ENCODE measurements at regions not wholly inside any gene's neighbourhood (a gene's known extent, or its start where the extent isn't known, plus 50 kb on each side); places are given as distances from the start of the nearest gene placed in this dataset.

GRCh38 chr15:95215017-95215416 lies 983.7 kb downstream of the MCTP2 start (continued):
- TF ChIP-seq GATA4 (IDR thresholded peaks at IDR 0.05; ENCODE audit: borderline replicate concordance, low read depth) (no peak), REPIN1 (CRISPR knock-in tag; IDR thresholded peaks at IDR 0.05; ENCODE audit: borderline replicate concordance, low read depth) (no peak), THAP11 (CRISPR knock-in tag; IDR thresholded peaks at IDR 0.05) (no peak), ZNF329 (CRISPR knock-in tag; IDR thresholded peaks at IDR 0.05; ENCODE audit: low read depth) (no peak)

- Histone ChIP-seq H3K9ac (ENCODE audit: insufficient read depth, low read depth, low read length) (no peak overlapping the region), H3K27ac (ENCODE audit: extremely low read length, insufficient read depth, low read length) (no peak overlapping the region), H3K79me2 (ENCODE audit: insufficient read depth, low read length) (no peaks in the 10 kb centered on the region), H3K4me1 (ENCODE audit: insufficient read depth, low read length) (no peaks in the 10 kb centered on the region), H3K36me3 (replicated peaks in 1 of 2; ENCODE audit: control insufficient read depth in 1 of 2, insufficient read depth in 2 of 2, low read length in 2 of 2) (no peaks in the 10 kb centered on the region), H2AFZ (ENCODE audit: low read length) (no peak overlapping the region), H3K9me3 (ENCODE audit: low read length) (peaks cover 93% of the 10 kb centered on the region), H3K27me3 (ENCODE audit: control insufficient read depth in 1 of 2, insufficient read depth in 2 of 2, low read length in 2 of 2) (no peaks in the 10 kb centered on the region), H3K4me3 (replicated peaks in 1 of 3; ENCODE audit: insufficient read depth in 1 of 3, low read depth in 2 of 3, low read length in 3 of 3) (no peak overlapping the region), H3K4me2 (ENCODE audit: low read depth, low read length) (no peak overlapping the region), H4K20me1 (ENCODE audit: insufficient read depth, low read length) (no peaks in the 10 kb centered on the region)
- ATAC-seq, result no peak
- TF ChIP-seq ZSCAN30 (CRISPR knock-in tag; IDR thresholded peaks at IDR 0.05) (no peak), TOE1 (CRISPR knock-in tag; IDR thresholded peaks at IDR 0.05) (no peak), SMARCE1 (IDR thresholded peaks at IDR 0.05; ENCODE audit: borderline replicate concordance) (no peak), FOXK2 (IDR thresholded peaks at IDR 0.05) (no peak), RBFOX2 (IDR thresholded peaks at IDR 0.05; ENCODE audit: low read depth, low read length) (no peak), ZNF749 (CRISPR knock-in tag; IDR thresholded peaks at IDR 0.05; ENCODE audit: borderline replicate concordance) (no peak), KDM3A (CRISPR knock-in tag; IDR thresholded peaks at IDR 0.05; ENCODE audit: low read depth) (no peak), ZC3H13 (CRISPR knock-in tag; IDR thresholded peaks at IDR 0.05) (no peak), TCF7 (IDR thresholded peaks at IDR 0.05; ENCODE audit: low read depth) (no peak), NFIB (CRISPR knock-in tag; IDR thresholded peaks at IDR 0.05; ENCODE audit: borderline replicate concordance) (no peak), ZNF431 (CRISPR knock-in tag; IDR thresholded peaks at IDR 0.05; ENCODE audit: borderline replicate concordance, low read depth) (no peak), KDM6A (CRISPR knock-in tag; IDR thresholded peaks at IDR 0.05; ENCODE audit: low read depth) (no peak), NR2C2 (CRISPR knock-in tag; IDR thresholded peaks at IDR 0.05; ENCODE audit: borderline replicate concordance) (no peak), GLI4 (CRISPR knock-in tag; IDR thresholded peaks at IDR 0.05; ENCODE audit: borderline replicate concordance) (no peak), FOXJ3 (CRISPR knock-in tag; IDR thresholded peaks at IDR 0.05; ENCODE audit: borderline replicate concordance) (no peak), ZNF556 (CRISPR knock-in tag; IDR thresholded peaks at IDR 0.05; ENCODE audit: borderline replicate concordance) (no peak)
- TF ChIP-seq, protein P1, sequence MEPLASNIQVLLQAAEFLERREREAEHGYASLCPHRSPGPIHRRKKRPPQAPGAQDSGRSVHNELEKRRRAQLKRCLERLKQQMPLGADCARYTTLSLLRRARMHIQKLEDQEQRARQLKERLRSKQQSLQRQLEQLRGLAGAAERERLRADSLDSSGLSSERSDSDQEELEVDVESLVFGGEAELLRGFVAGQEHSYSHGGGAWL (CRISPR knock-in tag; IDR thresholded peaks at IDR 0.05), result no peak
- TF ChIP-seq, protein P2, sequence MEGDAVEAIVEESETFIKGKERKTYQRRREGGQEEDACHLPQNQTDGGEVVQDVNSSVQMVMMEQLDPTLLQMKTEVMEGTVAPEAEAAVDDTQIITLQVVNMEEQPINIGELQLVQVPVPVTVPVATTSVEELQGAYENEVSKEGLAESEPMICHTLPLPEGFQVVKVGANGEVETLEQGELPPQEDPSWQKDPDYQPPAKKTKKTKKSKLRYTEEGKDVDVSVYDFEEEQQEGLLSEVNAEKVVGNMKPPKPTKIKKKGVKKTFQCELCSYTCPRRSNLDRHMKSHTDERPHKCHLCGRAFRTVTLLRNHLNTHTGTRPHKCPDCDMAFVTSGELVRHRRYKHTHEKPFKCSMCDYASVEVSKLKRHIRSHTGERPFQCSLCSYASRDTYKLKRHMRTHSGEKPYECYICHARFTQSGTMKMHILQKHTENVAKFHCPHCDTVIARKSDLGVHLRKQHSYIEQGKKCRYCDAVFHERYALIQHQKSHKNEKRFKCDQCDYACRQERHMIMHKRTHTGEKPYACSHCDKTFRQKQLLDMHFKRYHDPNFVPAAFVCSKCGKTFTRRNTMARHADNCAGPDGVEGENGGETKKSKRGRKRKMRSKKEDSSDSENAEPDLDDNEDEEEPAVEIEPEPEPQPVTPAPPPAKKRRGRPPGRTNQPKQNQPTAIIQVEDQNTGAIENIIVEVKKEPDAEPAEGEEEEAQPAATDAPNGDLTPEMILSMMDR (CRISPR knock-in tag; IDR thresholded peaks at IDR 0.05), result no peak
- no TSS peak for BruUV-seq (replicated peaks)
- in situ Hi-C loops (cut with HindIII; ENCODE audit: extremely low pct_ligation_motif_present, low pct_unique_long_range_greater_than_20kb) (no loop called here), intact Hi-C loops (cut with micrococcal nuclease; ENCODE audit: unreplicated experiment) (no loop called here)
- no peak for FAIRE-seq
- 25% methylated on average over 5 of the region's 5 CpGs for WGBS (ENCODE audit: low lambda C conversion rate)
- ChIA-PET POLR2A (no interaction called here), CTCF (ENCODE audit: low intra/inter-chr PET ratio, low total read pairs) (no interaction called here)
- no peak for DNase-seq (ENCODE audit: low spot score)
Observed at GRCh38 chr15:95226835-95227234, 995.5 kb downstream of the MCTP2 start.
